Left ventricle myocardium superior (tissue), 1 donor: ENCODE measurements at regions not wholly inside any gene's neighbourhood (a gene's known extent, or its start where the extent isn't known, plus 50 kb on each side); places are given as distances from the start of the nearest gene placed in this dataset.

ENCODE experiments used
- ATAC-seq: fragments of 200-7000 bp; cut with Tn5 transposase; one replicate; pipeline ENCODE4 v1.9.1; 2020; ENCODE audit warnings: mild to moderate bottlenecking, moderate library complexity
- DNase-seq: peaks from one replicate; pipeline ENCODE4 v3.0.0-alpha.2; 2020
- intact Hi-C: fragments of 100-400 bp; cut with micrococcal nuclease; formaldehyde crosslinking; loops from one replicate; pipeline ENCODE4 v1.11.0; 2022
- donor health status: DM: no; HTN: yes; CAD: no; lungs with severe emphysema.

DNA sequence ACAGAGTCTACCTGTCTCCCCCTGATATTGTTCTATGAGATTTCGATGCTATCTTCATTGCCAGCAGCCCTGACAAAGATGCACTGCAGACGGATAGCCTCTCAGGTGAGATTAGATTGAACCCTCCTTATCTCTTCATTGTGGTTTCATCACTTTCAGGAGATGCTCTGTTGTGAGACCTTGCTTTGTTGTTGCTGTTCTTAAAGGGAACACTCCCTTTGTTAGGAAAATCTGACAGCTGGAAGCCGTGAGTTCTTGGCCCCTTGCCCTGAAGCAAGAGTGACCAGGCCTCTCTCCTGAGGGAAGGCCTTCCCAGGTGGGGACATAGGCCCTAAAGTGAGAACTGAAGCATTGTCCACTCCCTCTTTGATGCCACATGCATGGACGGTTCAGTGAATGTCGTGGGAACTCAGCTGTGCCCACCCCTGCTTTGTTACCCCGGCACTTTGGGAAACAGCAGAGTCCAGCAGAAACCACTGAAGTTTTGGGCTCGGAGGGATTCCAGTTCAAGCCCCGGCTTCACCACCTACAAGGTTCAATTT is 976.1 kb downstream of the TBC1D22A start:
- no peak for ATAC-seq
- intact Hi-C loops = no loop called here
- DNase-seq = no peak

DNA sequence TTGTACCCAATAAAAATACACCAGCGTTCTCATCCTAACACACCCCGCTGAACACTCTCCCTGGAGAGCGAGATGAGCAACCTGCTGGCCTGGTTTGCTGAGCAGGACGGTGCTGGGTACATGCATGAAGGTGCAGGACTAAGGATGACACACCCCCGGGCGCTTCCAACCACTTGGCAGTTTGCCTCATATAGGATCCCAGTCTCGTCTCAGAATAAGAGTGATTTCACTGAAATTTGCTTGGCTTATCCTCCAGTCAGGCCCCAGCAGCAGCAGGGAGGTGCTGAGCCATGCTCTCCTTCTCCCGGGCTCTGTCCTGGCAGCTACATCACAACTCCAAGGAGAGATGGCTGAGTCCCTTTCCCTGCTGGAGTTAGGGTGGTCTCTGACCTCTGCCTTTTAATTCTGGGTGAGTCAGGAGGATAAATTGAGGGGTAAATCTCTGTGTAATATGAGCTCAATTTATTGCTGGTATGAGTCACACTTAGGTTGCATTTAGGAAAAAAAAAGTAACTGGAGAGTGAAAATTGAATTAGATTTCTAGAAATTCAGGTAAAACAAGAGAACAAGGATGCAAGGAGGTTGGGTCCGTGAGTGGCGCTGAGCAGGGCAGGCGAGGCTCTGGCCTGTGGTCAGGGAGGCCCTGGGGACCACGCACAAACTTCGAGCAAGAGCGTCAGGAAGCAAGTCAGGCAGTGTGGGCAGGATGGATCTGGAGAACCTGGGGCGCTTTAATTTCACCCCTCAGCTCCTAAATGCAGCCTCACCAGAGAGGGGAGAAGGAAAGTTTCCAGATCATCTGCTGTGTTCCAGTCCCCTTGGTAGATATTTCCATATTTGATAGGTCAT is 974.0 kb downstream of the TBC1D22A start:
- ATAC-seq = no peak

DNA sequence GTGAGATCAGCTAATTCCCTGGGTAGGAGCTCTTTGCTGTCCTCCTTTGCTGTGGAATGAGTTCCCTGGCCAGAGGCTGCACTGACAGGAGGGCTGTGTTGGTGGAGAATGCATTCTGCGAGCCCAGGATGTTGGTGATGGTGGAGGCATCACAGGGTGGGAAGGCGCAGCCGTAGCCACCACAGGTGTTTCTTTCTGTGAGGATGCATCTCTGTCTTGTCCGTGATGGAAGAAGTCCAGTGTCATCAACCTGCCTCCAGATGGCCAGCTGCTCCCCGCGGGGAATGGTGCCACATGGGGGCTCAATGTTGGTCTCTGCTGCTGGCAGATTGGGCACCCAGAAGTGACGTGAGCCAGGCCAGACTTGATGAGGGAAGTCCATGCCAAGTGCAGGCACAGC is 972.1 kb downstream of the TBC1D22A start:
- DNase-seq (no peak), ATAC-seq (no peak)
- intact Hi-C loops = no loop called here

More for the DNA sequence above, 974.0 kb downstream of the TBC1D22A start:
- intact Hi-C loops = no loop called here
- no peak for DNase-seq

DNA sequence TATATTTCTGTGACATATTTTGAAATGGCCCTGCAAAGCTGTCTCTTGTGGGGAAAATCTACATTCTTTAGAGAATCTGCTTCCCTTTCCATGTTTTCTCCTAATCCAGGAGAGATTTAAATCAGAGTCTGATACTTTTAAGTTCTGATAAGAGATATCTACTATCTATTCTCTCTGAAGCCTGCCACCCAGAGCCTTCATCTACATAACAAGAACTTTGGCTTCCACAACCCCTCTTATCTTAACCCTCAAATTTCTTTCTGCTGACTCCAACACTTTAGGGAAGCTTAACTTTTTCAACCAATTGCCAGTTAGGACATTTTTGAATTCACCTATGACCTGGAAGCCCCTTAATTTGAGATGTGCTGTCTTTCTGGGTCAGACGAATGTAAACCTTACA is 965.2 kb downstream of the TBC1D22A start:
- DNase-seq = no peak
- intact Hi-C loops = no loop called here

DNA sequence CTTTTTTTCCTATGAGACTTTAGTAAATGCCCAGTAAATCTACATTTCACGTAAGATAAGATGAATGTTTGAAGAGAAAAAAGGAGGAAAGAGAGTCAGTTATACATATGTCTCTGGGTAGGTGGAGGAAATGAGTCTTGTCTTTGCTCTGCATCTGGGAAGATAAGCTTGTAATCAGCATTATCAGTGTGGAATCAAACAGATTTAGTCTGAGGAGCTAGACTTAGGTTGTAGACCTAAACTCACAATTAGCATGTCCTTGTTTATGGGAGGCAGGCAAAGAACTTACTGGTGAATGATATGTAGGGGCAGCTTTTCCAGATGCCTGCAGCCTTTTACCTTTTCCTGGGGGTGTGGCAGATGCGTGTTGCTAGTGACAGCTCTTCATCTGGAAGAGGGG is 962.3 kb downstream of the TBC1D22A start:
- intact Hi-C loops = no loop called here
- DNase-seq (no peak), ATAC-seq (no peak)

More for the DNA sequence above, 965.2 kb downstream of the TBC1D22A start:
- ATAC-seq = no peak

DNA sequence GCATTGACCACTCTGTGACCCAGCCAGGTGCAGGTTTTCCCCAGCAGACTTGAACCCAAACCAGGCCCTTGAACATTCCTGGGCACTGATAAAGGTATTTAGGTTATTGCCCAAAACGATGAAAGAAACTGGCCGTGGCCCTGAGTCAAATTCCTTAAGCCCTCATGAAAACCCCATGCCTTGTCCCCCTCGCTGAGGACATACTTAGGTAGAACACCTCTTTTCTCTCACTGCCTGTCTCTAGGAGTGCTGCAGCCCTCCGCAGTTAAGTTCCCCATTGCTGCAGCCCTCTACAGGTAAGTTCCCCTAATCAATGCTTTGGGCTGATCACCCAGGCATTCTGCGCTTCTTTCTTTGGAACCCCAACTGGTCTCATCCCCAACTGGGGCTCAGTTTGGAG is 961.6 kb downstream of the TBC1D22A start:
- ATAC-seq (no peak), DNase-seq (no peak)
- intact Hi-C loops = no loop called here

DNA sequence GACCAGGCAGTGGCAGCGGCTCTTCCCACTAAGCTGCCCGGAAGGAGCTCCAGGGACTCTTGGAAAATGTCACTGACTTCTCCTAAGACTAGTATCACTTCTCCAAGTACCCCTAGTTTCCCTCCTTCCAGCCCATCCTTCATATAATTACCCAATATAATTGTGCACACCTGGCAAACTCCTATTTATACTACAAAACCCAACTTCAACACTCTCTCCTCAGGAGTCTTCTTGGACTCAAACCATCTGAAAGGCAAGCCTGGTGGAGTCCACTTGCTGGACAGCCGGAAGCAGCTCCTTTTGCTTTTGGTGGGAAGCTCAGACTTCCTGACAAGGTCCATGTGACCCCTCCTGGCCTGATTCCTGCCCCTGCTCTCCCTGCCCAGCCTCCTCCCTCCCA is 955.9 kb downstream of the TBC1D22A start:
- intact Hi-C loops = no loop called here
- ATAC-seq (no peak), DNase-seq (no peak)

DNA sequence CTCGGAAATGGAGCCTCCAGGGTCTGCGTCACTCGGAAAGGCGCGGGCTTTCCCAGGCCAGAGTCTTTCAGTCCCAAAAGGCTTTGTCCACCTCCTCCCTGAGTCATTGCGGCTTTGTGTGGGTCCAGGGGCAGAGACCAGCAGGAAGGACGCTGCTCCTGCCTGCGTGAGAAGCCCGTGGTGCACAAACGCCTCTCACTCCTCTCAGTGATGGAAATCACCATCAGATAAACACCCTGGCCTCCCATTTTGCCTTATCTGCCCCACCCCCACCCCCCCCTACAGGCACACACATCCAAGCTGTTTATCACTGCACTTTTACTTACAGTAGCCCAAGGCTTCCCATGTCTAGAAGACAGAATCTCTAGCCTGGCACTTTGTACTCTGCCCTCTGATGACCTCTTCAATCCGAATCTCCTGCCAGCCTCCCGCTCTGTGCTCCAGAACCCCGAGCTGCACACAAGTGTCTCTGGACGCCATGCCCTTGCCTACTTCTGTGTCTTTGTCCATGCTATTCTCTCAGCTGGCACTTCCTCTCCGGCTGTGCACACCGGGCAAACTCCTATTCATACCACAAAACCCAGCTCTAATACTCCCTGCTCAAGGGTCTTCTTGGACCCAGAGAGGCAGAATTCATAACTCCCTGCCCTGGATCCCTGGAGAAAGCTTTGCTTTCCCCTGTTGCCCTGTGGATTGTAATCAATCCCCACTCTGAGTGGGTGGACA is 954.6 kb downstream of the TBC1D22A start:
- DNase-seq (no peak), ATAC-seq (no peak)
- intact Hi-C loops = no loop called here

DNA sequence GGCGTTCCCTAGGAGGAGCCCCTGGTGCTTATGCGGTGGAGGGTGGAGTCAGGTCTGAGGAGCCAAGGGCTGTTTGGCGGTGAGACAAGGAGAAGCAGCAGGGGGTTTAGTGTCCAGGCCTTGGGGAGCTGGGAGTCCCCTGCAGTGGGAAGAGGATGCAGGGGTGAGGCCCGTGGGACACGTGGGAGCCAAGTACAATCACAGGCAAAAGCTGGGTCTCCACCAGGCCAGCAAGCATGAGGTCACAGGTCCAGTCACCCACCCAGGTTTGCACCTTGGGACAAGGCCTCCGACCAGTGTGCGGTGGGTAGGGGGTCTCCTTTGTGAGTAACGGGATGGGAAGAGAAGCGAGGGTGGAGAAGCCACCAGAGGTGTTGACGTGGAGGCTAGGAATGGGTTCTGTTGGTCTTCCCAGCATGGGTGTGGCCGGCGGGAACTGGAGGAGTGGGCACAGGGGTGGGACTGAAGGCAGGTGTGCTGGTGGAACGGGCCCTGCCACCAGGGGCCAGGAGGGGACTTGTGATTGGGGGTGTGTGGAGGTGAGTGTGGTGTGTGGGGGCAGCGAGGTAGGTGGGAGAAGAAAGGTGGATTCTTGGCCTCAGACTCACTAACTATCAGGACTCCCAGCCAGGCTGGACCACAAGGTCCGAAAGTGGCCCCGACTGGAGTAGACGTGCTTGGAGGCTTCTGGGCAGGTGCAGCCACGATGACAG is 953.6 kb downstream of the TBC1D22A start:
- no peak for ATAC-seq

DNA sequence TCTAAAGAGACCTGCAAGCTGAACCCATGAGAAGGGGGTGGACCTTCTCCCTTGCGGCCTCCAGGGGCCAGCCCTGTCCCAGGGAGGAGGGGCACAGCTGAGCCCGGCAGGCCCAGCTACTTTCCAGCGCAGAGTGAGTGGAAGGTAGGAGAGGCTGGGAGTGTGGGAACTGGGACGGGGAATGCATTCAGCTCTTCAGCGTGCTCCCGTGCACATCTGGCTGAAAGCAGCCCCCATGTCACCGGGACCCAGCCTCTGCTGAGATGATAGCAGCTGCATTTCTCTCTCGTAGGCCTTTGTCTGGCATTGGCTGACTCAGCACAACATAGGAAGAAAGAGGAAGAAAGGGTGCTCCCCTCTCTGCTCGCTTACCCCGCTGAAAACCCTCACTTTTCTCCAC is 951.5 kb downstream of the TBC1D22A start:
- ATAC-seq (no peak), DNase-seq (no peak)
- intact Hi-C loops = no loop called here

More for the DNA sequence above, 953.6 kb downstream of the TBC1D22A start:
- no peak for DNase-seq
- intact Hi-C loops = no loop called here

DNA sequence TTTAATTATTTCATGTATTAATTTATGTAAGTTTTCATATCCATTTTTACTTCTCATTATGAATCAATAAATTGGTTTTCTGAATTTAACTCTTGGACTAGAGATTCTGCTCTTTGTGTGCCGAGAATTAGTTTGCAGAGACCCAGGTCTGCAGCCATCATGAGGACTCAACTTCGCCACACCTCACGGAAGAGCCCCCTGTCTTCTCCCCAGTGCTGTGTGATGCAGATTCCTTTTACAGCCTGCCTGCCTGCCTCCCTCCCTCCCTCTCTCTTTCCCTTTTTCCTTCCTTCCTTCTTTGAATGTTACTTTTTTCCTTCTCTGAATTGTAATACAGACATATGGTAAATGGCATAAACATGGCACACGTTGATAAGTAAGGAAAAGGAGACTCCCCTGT is 947.7 kb downstream of the TBC1D22A start:
- intact Hi-C loops = no loop called here

DNA sequence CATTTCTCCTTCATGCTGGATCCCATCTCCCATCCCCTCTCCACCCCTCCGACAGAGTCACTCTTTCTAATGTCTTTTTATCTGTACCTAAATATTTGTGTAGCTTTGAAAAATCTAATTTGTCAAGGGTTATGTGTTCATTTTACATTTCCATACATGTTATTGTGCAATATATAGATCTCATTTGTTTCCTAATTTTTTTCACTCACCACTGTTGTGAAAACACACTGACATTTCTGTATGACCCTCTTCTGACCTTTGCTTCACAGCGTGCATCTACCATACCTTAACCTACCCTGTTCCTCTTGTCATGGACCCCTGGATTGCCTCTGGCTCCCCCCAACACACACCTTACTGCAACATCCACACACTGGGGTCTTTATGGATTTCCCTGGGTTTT is 942.9 kb downstream of the TBC1D22A start:
- DNase-seq (no peak), ATAC-seq (no peak)
- intact Hi-C loops = no loop called here

More for the DNA sequence above, 947.7 kb downstream of the TBC1D22A start:
- DNase-seq = no peak
- ATAC-seq = no peak

DNA sequence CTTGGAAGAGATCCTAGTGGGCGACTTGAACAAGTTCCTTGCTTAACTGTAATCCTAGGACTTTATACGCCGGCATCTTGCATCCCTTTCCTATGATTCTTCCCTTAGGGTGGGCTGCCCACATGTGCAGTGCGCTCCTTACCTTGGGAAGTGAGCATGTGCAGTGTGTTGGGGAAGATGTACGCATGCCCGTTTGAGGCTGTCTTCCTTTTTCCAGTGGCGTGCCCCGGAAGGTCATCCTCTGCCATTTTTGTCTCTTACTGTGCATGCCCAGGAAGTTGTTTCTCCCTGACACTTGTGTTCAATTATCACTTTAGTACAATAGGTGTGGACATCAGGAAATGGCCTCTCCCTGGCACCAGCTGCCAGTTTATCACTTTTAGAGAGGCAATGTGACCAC is 936.5 kb downstream of the TBC1D22A start:
- DNase-seq (no peak), ATAC-seq (no peak)
- intact Hi-C loops = no loop called here

DNA sequence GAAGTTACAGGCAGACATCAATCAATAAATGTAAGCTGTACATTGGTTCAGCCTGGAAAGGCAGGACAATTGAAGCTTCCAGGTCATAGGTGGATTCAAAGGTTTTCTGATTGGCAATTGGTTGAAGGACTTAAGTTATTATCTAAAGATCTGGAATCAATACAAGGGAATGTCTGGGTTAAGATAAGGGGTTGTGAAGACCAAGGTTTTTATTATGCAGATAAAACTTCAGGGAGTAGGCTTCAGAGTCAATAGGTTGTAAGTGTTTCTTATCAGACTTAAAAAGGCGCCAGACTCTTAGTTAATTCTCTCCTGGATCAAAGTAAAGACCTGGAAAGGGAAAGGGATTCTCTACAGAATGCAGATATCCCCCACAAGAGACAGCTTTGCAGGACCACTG is 935.4 kb downstream of the TBC1D22A start:
- DNase-seq = no peak
- no peak for ATAC-seq
- intact Hi-C loops = no loop called here

DNA sequence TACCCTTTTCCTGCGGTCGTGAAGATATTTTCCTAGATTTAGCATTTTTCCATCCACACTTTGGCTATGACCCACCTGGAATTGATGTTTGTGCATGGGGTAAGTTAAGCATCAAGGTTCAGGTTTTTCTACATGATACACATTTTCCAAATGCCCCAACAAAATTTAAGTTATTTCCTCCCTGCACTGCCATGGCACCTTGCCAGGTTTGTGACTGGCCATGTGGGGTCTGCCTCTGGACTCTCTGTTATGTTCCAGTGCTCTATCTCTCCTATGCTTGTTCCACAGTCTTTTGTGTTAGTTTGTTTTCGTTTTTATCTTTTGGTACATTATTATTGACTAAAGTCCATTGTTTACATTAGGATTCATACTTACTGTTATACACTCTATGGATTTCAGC is 934.3 kb downstream of the TBC1D22A start:
- intact Hi-C loops = no loop called here
- DNase-seq (no peak), ATAC-seq (no peak)

DNA sequence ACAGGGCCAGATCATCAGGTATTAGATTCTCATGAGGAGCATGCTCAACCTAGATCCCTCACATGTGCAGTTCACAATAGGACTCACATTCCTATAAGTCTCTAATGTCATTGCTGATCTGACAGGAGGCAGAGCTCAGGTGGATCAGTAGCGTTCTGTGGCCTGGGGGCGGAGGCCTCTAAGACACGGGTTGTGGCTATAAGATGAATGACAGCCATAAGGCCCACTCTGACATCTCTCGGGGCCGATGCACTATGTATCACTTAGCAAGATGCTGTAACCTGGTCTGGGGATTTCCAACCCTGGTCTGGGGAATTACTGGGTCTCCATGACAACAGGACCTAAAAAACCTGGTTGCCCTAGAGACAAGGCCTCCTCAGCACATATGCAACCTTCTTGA is 932.7 kb downstream of the TBC1D22A start:
- intact Hi-C loops = no loop called here
- no peak for DNase-seq
- ATAC-seq = no peak

DNA sequence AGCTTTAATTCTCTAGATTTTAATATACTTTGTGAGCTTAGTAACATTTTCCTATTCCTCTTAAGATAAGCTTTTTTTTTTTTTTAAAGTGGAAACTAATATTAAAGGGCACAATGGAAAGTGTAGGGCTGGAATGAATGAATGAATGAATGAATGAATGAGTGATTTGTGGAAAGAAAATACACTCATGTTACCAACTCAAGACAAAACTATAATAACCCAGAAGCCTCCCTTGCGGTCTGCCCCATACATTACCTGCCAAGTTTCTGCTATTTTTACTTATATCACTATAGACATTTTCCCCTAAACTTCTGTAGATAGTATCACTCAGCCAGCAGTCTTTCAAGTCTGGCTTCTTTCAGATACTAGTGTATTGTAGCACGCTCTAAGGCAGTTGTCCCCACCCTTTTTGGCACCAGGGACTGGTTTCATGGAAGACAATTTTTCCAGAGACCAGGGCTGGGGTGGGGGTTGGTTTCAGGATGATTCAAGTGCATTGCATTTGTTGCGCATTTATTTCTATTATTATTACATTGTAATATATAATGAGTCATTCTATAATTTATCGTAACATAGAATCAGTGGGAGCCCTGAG is 932.2 kb downstream of the TBC1D22A start:
- DNase-seq = no peak
- intact Hi-C loops = no loop called here

DNA sequence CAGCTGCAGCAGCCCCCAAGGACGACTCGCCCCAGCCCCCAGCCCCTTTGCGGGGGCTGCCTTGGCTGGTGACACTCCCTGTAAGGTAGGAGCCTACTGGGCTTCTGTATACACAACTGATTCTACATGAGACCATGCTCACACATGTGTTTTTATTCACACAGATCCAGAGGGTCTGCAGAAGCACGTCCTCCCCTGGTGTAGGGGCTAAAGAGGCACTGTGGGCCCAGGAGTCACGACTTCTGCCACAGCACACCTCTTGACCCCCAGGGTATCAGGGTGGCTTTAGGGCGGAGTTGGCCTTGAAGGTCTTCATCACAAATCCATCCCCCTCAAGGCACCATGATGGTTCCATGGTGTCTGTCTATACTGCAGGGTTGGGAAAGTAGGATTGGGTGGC is 931.2 kb downstream of the TBC1D22A start:
- DNase-seq = no peak
- no peak for ATAC-seq
- intact Hi-C loops = no loop called here

More for the DNA sequence above, 932.2 kb downstream of the TBC1D22A start:
- no peak for ATAC-seq

DNA sequence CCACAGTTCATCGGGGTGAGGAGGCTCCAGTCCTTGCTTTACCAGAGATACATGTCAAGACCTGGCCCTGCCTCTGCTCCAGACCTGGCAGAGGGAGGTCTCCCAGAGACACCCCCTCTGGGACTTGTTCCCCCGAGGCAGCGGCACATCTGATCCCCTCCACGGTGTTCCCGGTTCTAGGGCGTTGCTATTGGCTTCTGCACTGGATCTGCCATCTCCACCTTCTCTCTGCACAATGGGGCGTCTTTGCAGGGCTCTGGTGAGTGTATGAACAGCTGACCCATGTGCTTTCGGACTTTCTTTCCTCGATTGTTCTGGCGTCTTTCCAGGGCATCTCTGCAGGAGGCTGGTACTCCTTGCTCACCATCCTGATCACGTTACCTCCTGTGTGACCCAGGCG is 930.4 kb downstream of the TBC1D22A start:
- intact Hi-C loops = no loop called here
- no peak for DNase-seq
- no peak for ATAC-seq
